NB4 (cell line): ENCODE measurements at regions not wholly inside any gene's neighbourhood (a gene's known extent, or its start where the extent isn't known, plus 50 kb on each side); places are given as distances from the start of the nearest gene placed in this dataset.
A peak's percentile ranks its signal among the peaks of the same experiment; 100 is the strongest.

Experiments used
- DNase-seq: peaks from one replicate; pipeline ENCODE4 v3.0.0; 2010; ENCODE audit warnings: low read depth
- H3K4me3 ChIP-seq: one replicate; pipeline ENCODE4 v1.5.1; 2011; ENCODE audit warnings: mild to moderate bottlenecking, low read depth, low read length, moderate library complexity
- MAX ChIP-seq: IDR thresholded peaks from 2 replicates; pipeline ENCODE4 v1.6.1; 2011; ENCODE audit warnings: low read depth, low read length
- MYC ChIP-seq: IDR thresholded peaks from 2 replicates; pipeline ENCODE4 v1.6.1; 2011; ENCODE audit warnings: low read depth, low read length
- POLR2A ChIP-seq: IDR thresholded peaks from 2 replicates; pipeline ENCODE4 v1.6.1; 2011; ENCODE audit warnings: mild to moderate bottlenecking; ENCODE audit not compliant: insufficient read length; ENCODE audit errors: extremely low read depth
- TF ChIP-seq, protein P1 (sequence below): IDR thresholded peaks from one replicate; pipeline ENCODE4 v1.5.1; 2012; ENCODE audit warnings: low read depth, low read length

- no peak overlapping the region for H3K4me3 ChIP-seq
- no peak for DNase-seq
- TF ChIP-seq, protein P1, sequence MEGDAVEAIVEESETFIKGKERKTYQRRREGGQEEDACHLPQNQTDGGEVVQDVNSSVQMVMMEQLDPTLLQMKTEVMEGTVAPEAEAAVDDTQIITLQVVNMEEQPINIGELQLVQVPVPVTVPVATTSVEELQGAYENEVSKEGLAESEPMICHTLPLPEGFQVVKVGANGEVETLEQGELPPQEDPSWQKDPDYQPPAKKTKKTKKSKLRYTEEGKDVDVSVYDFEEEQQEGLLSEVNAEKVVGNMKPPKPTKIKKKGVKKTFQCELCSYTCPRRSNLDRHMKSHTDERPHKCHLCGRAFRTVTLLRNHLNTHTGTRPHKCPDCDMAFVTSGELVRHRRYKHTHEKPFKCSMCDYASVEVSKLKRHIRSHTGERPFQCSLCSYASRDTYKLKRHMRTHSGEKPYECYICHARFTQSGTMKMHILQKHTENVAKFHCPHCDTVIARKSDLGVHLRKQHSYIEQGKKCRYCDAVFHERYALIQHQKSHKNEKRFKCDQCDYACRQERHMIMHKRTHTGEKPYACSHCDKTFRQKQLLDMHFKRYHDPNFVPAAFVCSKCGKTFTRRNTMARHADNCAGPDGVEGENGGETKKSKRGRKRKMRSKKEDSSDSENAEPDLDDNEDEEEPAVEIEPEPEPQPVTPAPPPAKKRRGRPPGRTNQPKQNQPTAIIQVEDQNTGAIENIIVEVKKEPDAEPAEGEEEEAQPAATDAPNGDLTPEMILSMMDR, result no peak
- TF ChIP-seq POLR2A (no peak), MAX (no peak), MYC (no peak)
These were observed 162.6 kb upstream of the TWIST2 start for GRCh38 chr2:238685327-238685709.

DNA sequence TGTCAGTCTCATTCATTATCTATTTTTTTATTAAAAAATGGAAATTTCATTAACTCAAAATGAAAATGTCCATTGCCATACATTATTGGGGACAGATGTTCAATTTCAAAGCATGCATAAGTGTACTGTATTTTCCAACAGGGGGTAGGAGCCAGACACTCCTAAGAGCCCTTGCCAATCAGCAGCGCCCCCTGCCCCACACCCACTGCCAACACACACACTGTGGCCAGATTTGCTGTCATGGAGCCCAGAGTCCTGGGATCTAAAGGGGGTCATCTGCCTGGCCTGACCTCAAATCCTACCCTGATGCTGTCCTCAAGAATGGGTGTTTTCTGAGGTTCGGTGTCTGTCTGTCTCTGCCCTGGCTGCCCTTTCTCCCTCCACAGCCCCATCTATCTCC lies 162.2 kb upstream of the TWIST2 start:
- DNase-seq, result no peak
- H3K4me3 ChIP-seq, result no peak overlapping the region
- TF ChIP-seq POLR2A, result no peak
- TF ChIP-seq, protein P1, result peak; percentile 22

DNA sequence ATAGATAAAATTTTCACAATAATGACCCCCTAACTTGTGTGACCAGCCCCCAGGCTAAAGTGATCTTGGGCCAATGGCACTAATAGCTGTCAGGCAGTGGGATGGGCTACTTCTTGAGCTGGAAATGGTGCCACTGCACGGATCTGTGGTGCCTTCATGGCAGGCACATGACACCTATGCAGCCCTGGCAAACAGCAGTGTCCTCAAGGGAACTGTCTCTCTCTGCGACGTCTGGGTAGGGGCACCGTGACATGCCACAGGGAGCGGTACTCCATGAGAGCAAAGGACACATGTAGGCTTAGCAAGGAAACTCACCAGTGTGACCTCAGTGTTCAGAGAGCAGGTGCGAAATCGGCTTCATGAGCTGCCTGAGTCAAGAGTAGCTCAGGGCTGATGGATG lies 161.7 kb upstream of the TWIST2 start:
- TF ChIP-seq MAX (no peak), MYC (no peak), POLR2A (no peak)
- TF ChIP-seq, protein P1, result no peak
- DNase-seq, result no peak
- no peak overlapping the region for H3K4me3 ChIP-seq

GRCh38 chr2:238688193-238689153 lies 159.4 kb upstream of the TWIST2 start:
- no peak overlapping the region for H3K4me3 ChIP-seq
- TF ChIP-seq POLR2A (no peak), MAX (no peak), MYC (no peak)
- TF ChIP-seq, protein P1, result no peak
- no peak for DNase-seq

GRCh38 chr2:238689331-238689730 lies 158.6 kb upstream of the TWIST2 start:
- TF ChIP-seq POLR2A, result no peak
- TF ChIP-seq, protein P1, result no peak
- TF ChIP-seq MYC, result no peak
- no peak for TF ChIP-seq MAX
- DNase-seq, result no peak
- H3K4me3 ChIP-seq, result no peak overlapping the region
